NCI-H82 treated with DMSO at 0.1 percent for 48 hours (cell line): ENCODE measurements at regions not wholly inside any gene's neighbourhood (a gene's known extent, or its start where the extent isn't known, plus 50 kb on each side); places are given as distances from the start of the nearest gene placed in this dataset.

ENCODE experiments used
- DNase-seq: peaks from one replicate; lab custom pipeline; 2025; ENCODE audit not compliant: unreplicated experiment; lab: John Stamatoyannopoulos, UW

GRCh38 chr4:130288576-130288975, 1192.6 kb downstream of the C4orf33 start:
- no peak for DNase-seq

GRCh38 chr4:130293692-130294091, 1197.7 kb downstream of the C4orf33 start:
- no peak for DNase-seq

DNA sequence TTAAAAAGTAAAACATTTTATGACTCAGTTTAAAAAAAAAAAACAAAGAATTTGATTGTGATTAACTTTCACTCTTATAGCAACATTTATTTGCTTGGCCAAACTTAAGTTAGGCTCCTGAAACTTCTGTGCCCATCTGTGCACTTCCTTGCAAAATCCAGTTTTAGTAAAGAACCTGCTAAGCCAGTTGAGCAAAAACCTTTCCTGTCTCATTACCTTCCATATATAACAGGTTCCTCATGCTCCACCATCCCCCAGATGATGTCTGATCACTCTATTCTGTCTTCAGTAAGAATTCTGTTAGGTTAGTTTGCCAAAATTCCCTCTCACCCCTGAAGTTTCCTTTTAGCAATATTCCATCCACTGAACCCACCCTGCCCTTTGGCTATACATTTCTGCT, 1200.5 kb downstream of the C4orf33 start:
- no peak for DNase-seq

- DNase-seq = no peak
Measured at GRCh38 chr4:130306566-130306965, 1210.6 kb downstream of the C4orf33 start.

GRCh38 chr4:130309221-130309620, 1213.3 kb downstream of the C4orf33 start:
- no peak for DNase-seq

DNA sequence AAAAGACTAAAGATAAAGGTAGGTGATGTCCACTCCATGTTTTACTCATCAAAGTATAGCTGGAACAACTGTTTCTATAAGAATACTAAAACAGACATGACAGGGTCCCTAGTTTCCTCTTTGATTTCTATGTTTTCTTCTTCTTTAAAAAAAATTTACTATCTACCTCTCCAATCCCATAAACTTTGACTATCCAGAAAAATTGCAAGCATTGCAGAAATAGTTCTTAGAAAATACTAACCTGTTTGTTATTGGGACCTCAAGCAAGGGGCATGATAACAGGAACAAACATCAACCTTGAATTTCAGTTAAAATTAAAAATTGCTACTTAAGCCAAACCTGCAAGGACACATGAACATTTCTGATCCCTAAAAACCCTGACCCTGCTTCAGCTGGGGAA, 1226.5 kb downstream of the C4orf33 start:
- no peak for DNase-seq

GRCh38 chr4:130329036-130329435, 1233.1 kb downstream of the C4orf33 start:
- no peak for DNase-seq

DNA sequence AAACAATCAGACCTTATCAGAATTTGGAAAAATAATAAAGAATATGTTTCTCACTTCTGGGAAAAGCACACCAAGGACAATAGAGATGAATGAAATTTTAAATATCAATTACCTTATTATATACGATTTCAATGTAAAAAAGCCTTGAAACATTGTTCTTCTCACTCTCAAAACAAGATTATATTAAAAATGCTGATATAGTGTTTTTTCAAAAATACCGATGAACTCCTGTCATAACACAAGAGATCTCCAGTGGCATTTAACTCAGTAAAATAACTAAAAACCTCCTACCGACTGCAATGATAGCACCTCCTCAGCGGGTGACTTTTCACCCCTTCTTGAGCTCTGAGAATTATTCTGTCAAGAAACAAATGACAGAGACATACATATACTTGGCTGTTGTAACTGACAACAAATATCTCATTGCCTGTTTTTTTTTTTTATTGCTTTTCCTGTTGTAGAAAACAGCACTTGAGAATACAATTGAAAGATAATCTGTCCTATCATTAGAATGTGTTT, 1237.3 kb downstream of the C4orf33 start:
- DNase-seq = no peak

DNA sequence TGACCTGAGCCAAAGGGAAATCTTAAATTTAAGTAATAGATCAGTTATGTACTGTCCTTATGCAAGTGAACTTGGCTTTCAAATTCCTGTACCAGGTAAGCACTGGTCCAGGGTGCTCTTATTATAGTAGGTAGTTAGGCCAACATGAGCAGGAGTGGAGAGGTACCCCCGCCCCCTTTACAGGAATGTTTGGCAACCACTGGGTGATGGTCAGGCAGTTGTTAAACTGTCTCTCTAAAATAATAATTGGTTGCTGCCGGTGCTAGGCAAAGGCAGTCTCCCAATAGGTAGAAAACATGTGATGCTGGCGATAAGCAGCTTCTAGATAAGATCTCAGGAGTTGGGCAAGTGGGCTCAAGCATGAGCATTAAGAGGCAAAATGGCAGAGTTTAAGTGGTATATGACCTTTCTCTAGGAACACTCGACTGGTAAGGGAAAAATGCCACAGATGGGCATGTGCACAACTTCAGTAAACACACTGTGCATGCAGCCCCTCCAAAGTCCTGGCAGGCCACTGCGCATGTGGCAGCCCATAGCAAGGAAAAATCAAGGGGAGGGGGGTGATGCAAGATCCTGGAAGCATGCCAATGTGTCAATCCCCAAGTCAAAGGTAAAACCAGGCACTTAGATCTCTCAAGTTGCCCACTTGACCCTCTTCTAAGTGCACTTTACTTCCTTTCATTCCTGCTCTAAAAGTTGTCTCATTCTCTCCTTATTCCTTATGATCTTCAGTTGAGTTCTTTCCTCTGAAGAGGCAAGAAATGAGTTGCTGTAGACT, 1239.7 kb downstream of the C4orf33 start:
- DNase-seq = no peak

- peak; percentile 9 for DNase-seq
Measured at GRCh38 chr4:130336585-130337217, 1240.7 kb downstream of the C4orf33 start.

DNA sequence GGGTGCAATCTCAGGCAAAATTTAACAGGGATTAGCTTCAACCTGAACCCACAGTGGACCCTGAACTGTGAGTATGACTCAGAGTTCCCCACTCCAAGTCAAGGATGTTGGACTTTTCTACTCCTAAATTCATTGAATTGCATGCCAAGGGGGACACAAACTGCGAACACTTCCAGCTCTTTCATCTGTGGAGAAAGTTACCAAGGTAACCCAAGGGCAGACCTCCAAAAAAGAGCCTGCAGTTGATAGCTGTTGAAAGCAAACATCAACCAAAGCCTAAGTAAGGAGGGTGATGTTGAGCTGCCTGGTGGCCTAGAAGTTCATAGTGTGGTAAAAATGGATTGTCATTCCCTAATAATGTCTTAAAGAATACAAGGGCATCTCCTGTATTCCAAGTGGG, 1242.9 kb downstream of the C4orf33 start:
- DNase-seq = no peak

DNA sequence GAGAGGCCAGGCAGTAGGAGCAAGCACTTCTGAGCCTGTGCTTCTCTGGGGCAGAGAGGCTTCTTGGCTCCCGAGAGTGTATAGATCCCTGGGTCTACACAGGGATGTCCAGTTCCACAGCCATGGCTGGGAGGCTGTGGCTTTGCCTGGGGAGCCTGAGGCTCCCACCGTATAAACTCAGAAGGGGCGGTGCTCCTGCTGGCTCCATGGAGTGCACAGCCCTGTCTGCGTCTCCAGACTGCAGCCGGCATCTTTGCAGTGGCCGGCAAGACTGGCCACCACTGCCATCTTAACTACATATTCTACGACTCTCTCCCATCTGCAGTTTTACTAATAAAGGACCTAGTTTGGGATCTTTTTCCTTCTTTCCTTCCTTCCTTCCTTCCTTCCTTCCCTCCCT, 1253.8 kb downstream of the C4orf33 start:
- DNase-seq = no peak

DNA sequence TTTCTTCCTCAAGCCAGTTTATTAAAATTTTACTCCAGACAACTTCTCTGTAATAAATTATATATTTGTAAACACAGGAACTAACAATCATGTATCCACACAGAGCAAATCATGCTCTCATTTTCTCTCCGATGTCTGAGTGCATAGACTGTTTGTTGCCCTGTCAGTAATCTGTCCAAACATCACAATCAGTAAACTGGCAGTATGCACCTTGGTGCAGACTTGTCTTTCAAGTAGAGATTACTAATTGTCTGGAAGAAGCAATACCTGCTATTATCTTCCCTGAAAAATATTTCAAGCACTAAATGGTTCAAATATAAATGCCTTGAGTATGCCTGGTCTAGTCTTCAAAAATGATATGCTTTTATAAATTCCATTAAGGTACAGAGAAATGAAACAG, 1260.9 kb downstream of the C4orf33 start:
- no peak for DNase-seq

- DNase-seq = no peak
Measured at GRCh38 chr4:130359542-130359941, 1263.6 kb downstream of the C4orf33 start.

DNA sequence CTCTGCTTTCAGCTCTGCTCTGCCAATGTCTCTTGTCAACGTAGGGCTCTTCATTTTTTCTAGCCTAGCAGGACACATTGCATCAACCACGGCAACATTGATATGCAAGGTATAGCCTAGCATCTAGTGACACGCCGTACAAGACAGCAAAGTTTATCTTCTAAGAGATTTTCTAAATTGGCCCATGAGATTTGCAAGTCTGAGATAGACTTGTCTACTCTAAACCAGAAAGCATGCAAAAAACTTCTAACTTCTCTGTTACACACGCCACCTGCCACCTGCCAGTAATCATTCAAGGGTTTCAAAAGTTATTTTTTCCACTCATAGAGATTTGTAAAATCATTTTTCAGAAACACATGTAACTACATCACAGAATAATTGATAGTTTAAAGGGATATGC, 1265.7 kb downstream of the C4orf33 start:
- DNase-seq = no peak

GRCh38 chr4:130368668-130369067, 1272.7 kb downstream of the C4orf33 start:
- no peak for DNase-seq

GRCh38 chr4:130393231-130393630, 1297.3 kb downstream of the C4orf33 start:
- DNase-seq = no peak

GRCh38 chr4:130393642-130394041, 1297.7 kb downstream of the C4orf33 start:
- DNase-seq = no peak

GRCh38 chr4:130395871-130396270, 1299.9 kb downstream of the C4orf33 start:
- no peak for DNase-seq

- DNase-seq = no peak
Measured at GRCh38 chr4:130403221-130403620, 1307.3 kb downstream of the C4orf33 start.

- DNase-seq = no peak
Measured at GRCh38 chr4:130416228-130416627, 1320.3 kb downstream of the C4orf33 start.

GRCh38 chr4:130419211-130419975, 1323.4 kb downstream of the C4orf33 start:
- no peak for DNase-seq
